Psoas muscle (tissue), 7 donors: ENCODE measurements at regions not wholly inside any gene's neighbourhood (a gene's known extent, or its start where the extent isn't known, plus 50 kb on each side); places are given as distances from the start of the nearest gene placed in this dataset.

Source experiments
- ATAC-seq, 4 donors: fragments of 200-7000 bp; cut with Tn5 transposase; one replicate each; pipeline ENCODE4 v1.9.1; 2020; ENCODE audit warnings: moderate library complexity in 3 of 4, mild to moderate bottlenecking in 2 of 4
- DNase-seq, 2 donors: peaks; one replicate each; pipeline ENCODE4 v3.0.0-alpha.2; 2020
- H3K27ac ChIP-seq: fragments of 200-600 bp; one replicate; pipeline ENCODE4 v1.8.0; 2022
- H3K27me3 ChIP-seq, 3 donors: fragments of 200-600 bp in 1 of 3; one replicate each; pipeline versions ENCODE4 v1.6.1 to v1.8.0; 2013 to 2022; ENCODE audit warnings: low read length in 2 of 3, mild to moderate bottlenecking in 2 of 3, moderate library complexity in 1 of 3; ENCODE audit not compliant: insufficient read depth in 3 of 3
- H3K36me3 ChIP-seq, 2 donors: fragments of 200-600 bp in 1 of 2; one replicate each; pipeline versions ENCODE4 v1.6.1 to v1.8.0; 2013 to 2022; ENCODE audit warnings: low read depth in 1 of 2, mild to moderate bottlenecking in 1 of 2, moderate library complexity in 1 of 2; ENCODE audit not compliant: insufficient read depth in 1 of 2
- H3K4me1 ChIP-seq: fragments of 200-600 bp; one replicate; pipeline ENCODE4 v1.8.0; 2022
- H3K4me3 ChIP-seq: fragments of 200-600 bp; one replicate; pipeline ENCODE4 v1.8.0; 2022; ENCODE audit warnings: mild to moderate bottlenecking
- H3K9me3 ChIP-seq: fragments of 200-600 bp; one replicate; pipeline ENCODE4 v1.8.0; 2022
- WGBS, 3 donors: extraction: QIAGEN DNeasy Blood & Tissue Kit; methylation state at CpG; one replicate each; pipeline versions ENCODE4 v1.1.6 to v1.1.7; 2013; 5-methylcytosine and 5-hydroxymethylcytosine counted together
- intact Hi-C, 2 donors: fragments of 100-400 bp; cut with DNase I; formaldehyde crosslinking; loops; one replicate each; pipeline versions ENCODE4 v1.11.0 to v1.14.2; 2022
- TF ChIP-seq, protein P1 (sequence below): fragments of 200-600 bp; IDR thresholded peaks from one replicate; pipeline ENCODE4 v1.8.0; 2022; ENCODE audit warnings: antibody characterized with exemption
- donor health status: healthy with polysubstance abuse.
- donor health status: DM: no; HTN: no; CAD: no; lungs with moderate emphysema.
- donor health status: Bipolar disorder and iron deficiency.
- donor health status: healthy.
- donor health status: DM: yes; HTN: yes; CAD: no.
- donor health status: DM: no; HTN: no; CAD: no.
- donor health status: DM: yes; HTN: yes; CAD: no.

- peak in 1 of 2 donors; percentile 49 for DNase-seq
- intact Hi-C loops: no loop called here
- TF ChIP-seq, protein P1, sequence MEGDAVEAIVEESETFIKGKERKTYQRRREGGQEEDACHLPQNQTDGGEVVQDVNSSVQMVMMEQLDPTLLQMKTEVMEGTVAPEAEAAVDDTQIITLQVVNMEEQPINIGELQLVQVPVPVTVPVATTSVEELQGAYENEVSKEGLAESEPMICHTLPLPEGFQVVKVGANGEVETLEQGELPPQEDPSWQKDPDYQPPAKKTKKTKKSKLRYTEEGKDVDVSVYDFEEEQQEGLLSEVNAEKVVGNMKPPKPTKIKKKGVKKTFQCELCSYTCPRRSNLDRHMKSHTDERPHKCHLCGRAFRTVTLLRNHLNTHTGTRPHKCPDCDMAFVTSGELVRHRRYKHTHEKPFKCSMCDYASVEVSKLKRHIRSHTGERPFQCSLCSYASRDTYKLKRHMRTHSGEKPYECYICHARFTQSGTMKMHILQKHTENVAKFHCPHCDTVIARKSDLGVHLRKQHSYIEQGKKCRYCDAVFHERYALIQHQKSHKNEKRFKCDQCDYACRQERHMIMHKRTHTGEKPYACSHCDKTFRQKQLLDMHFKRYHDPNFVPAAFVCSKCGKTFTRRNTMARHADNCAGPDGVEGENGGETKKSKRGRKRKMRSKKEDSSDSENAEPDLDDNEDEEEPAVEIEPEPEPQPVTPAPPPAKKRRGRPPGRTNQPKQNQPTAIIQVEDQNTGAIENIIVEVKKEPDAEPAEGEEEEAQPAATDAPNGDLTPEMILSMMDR: no peak
- Histone ChIP-seq H3K27me3 (no peaks in the 10 kb centered on the region), H3K36me3 (peaks cover 0 to 30% of the 10 kb centered on the region in 2 donors), H3K4me1 (peaks cover 55% of the 10 kb centered on the region), H3K4me3 (no peak overlapping the region), H3K27ac (no peak overlapping the region), H3K9me3 (no peaks in the 10 kb centered on the region)
- no peak for ATAC-seq
- 77 to 85% (median 80%) methylated on average over 27 of the region's 27 CpGs for WGBS, 3 donors
Measured at GRCh38 chr12:124493809-124494750, 73.3 kb downstream of the NCOR2 start.

DNA sequence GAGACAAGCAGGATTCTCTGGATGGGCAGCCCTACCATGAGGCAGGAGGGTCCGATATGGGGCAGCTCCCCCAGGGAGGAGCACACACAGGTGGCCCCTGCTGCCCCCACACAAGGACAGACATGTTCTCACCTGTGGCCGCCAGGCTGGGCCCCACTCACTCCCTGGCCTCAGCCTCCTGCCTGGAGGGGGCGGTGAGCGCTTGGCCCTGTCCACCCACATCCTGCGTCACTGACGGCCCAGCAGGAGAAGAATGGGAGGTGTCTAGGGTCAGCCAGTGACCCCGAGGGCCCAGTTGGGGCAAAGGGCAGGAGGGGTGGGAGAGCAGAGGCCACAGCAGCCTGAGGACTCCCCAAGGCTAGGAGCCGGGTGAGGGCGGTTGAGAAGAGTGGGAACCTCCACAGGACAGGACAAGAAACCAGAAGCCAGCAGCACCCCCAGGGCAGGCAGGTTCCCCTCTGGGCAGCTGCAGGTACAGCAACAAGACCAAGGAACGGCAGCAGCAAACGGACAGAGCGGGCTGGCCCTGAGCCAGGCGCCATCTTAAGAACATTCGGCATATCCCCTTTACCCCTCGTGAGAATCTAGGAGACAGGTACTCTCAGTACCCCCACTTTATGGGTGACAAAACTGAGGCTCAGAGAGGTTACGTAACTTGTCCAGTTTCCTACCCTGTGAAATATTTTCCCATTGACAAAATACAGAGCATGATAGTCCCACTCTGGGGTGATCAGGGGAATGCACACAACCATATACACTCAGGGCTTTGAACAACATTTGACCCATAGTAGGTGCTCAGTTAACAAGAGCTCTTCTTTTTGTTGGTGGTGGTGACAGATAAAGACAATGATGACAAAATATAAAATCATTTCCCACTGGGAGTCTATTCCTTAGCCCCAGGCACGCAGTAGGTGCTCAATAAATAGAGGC lies 74.3 kb downstream of the NCOR2 start:
- 71 to 73% (median 71%) methylated on average over 17 of the region's 17 CpGs for WGBS, 3 donors
- Histone ChIP-seq H3K36me3 (peaks cover 0 to 30% of the 10 kb centered on the region in 2 donors), H3K9me3 (no peaks in the 10 kb centered on the region), H3K27ac (no peak overlapping the region), H3K27me3 (no peaks in the 10 kb centered on the region), H3K4me3 (no peak overlapping the region), H3K4me1 (peaks cover 53% of the 10 kb centered on the region)
- DNase-seq (no peak), ATAC-seq (no peak)
- intact Hi-C loops: no loop called here
- TF ChIP-seq, protein P1: no peak

DNA sequence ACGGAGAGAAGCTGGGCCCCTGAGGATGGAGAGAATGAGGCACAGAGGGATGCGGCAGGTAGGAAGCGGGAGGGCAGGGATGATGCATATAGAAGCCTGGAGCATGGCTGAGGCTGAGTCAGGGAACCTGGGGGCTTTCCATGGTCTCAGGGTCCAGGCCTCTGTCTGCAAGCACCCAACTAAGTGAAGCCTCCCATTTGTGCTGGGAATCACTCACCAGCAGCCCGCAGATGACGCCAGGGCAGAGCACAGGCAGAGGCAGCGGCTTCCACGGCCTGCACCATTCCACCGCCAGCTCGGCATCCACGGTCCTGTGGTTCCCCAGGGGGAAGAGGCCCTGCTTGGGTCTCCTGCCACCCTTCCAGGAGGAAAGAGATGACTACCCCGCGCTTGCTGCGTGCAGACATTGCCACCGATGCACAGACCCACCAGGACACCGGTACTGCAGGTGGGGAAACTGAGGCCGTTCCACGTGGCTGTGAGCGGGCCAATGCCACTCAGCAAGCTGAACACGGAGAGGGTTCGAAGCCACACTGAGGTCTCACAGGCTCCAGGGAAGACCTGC lies 75.5 kb downstream of the NCOR2 start:
- Histone ChIP-seq H3K4me3 (no peak overlapping the region), H3K4me1 (peaks cover 50% of the 10 kb centered on the region), H3K36me3 (peaks cover 0 to 30% of the 10 kb centered on the region in 2 donors), H3K27me3 (no peaks in the 10 kb centered on the region), H3K9me3 (no peaks in the 10 kb centered on the region), H3K27ac (no peak overlapping the region)
- TF ChIP-seq, protein P1: no peak
- WGBS, 3 donors: 88 to 93% (median 89%) methylated on average over 20 of the region's 20 CpGs
- no peak for ATAC-seq
- DNase-seq: no peak
- intact Hi-C loops: no loop called here

- H3K27me3 ChIP-seq: no peaks in the 10 kb centered on the region
- no peak for ATAC-seq
- peaks cover 0 to 33% of the 10 kb centered on the region in 2 donors for H3K36me3 ChIP-seq
- WGBS, 3 donors: 71 to 88% (median 71%) methylated on average over 7 of the region's 7 CpGs
- no peak for DNase-seq
- intact Hi-C loops: no loop called here
- H3K9me3 ChIP-seq: no peaks in the 10 kb centered on the region
- H3K27ac ChIP-seq: peak overlapping the region; percentile 38
- peaks cover 44% of the 10 kb centered on the region for H3K4me1 ChIP-seq
- no peak overlapping the region for H3K4me3 ChIP-seq
- TF ChIP-seq, protein P1: no peak
Measured at GRCh38 chr12:124491310-124491709, 76.1 kb downstream of the NCOR2 start.
